Small intestine (tissue), 7 donors: ENCODE measurements at regions not wholly inside any gene's neighbourhood (a gene's known extent, or its start where the extent isn't known, plus 50 kb on each side); places are given as distances from the start of the nearest gene placed in this dataset.
A peak's percentile ranks its signal among the peaks of the same experiment; 100 is the strongest.

Experiments used
- DNase-seq, 2 donors: peaks; one replicate each; pipeline versions ENCODE4 v3.0.0 to v3.0.0-alpha.2; 2013
- FAIRE-seq: peaks from 2 replicates; lab custom pipeline; 2012; peaks lifted over from hg19 to GRCh38; lab: Jason Lieb, UNC
- H3K27ac ChIP-seq, 3 donors: one replicate each; pipeline ENCODE4 v1.5.1; 2013; ENCODE audit warnings: low read length in 2 of 3, mild to moderate bottlenecking in 2 of 3, control low read depth in 1 of 3, inconsistent platforms in 1 of 3, low read depth in 1 of 3, moderate library complexity in 1 of 3
- H3K27me3 ChIP-seq, 3 donors: one replicate each; pipeline ENCODE4 v1.6.1; 2013; ENCODE audit warnings: low read length in 3 of 3, inconsistent platforms in 1 of 3; ENCODE audit not compliant: control insufficient read depth in 3 of 3, insufficient read depth in 3 of 3
- H3K36me3 ChIP-seq, 3 donors: one replicate each; pipeline ENCODE4 v1.6.1; 2013; ENCODE audit warnings: low read length in 3 of 3, inconsistent platforms in 1 of 3, low read depth in 1 of 3, mild to moderate bottlenecking in 1 of 3, moderate library complexity in 1 of 3; ENCODE audit not compliant: control insufficient read depth in 3 of 3, insufficient read depth in 2 of 3
- H3K4me1 ChIP-seq, 3 donors: one replicate each; pipeline ENCODE4 v1.6.1; 2013; ENCODE audit warnings: low read length in 2 of 3, inconsistent platforms in 1 of 3, low read depth in 1 of 3, mild to moderate bottlenecking in 1 of 3, moderate library complexity in 1 of 3; ENCODE audit not compliant: control insufficient read depth in 3 of 3, insufficient read depth in 2 of 3
- H3K4me3 ChIP-seq, 3 donors: one replicate each; pipeline ENCODE4 v1.5.1; 2013; ENCODE audit warnings: low read length in 3 of 3, control low read depth in 1 of 3, inconsistent platforms in 1 of 3, low read depth in 1 of 3, mild to moderate bottlenecking in 1 of 3, moderate library complexity in 1 of 3
- H3K9me3 ChIP-seq, 2 donors: one replicate each; pipeline ENCODE4 v1.6.1; 2013; ENCODE audit warnings: low read depth in 1 of 2, low read length in 1 of 2; ENCODE audit not compliant: control insufficient read depth in 2 of 2, insufficient read depth in 1 of 2
- WGBS, 3 donors: extraction: QIAGEN DNeasy Blood & Tissue Kit; methylation state at CpG; one replicate each; pipeline ENCODE4 v1.1.7; 2013; 5-methylcytosine and 5-hydroxymethylcytosine counted together
- donor health status: healthy with polysubstance abuse.
- donor health status: control.
- donor health status: control.
- donor health status: Bipolar disorder and iron deficiency.
- donor health status: healthy.

GRCh38 chr16:8243981-8244380 lies 346.3 kb downstream of the TMEM114 start:
- no peak for FAIRE-seq
- 55 to 73% (median 71%) methylated on average over 4 of the region's 4 CpGs for WGBS, 3 donors
- no peak overlapping the region for H3K27ac ChIP-seq

GRCh38 chr16:8241408-8241807 lies 348.9 kb downstream of the TMEM114 start:
- 10 to 38% (median 17%) methylated on average over 3 of the region's 3 CpGs for WGBS, 3 donors
- DNase-seq, result peak in 1 of 2 donors; percentile 61
- H3K4me3 ChIP-seq, result no peak overlapping the region
- H3K9me3 ChIP-seq, result no peaks in the 10 kb centered on the region
- no peaks in the 10 kb centered on the region for H3K27me3 ChIP-seq
- H3K27ac ChIP-seq, result no peak overlapping the region
- H3K4me1 ChIP-seq, result no peaks in the 10 kb centered on the region
- FAIRE-seq, result no peak
- no peaks in the 10 kb centered on the region for H3K36me3 ChIP-seq

More at GRCh38 chr16:8243981-8244380, 346.3 kb downstream of the TMEM114 start:
- Histone ChIP-seq H3K27me3 (no peaks in the 10 kb centered on the region), H3K4me1 (no peaks in the 10 kb centered on the region), H3K9me3 (no peaks in the 10 kb centered on the region), H3K4me3 (no peak overlapping the region), H3K36me3 (no peaks in the 10 kb centered on the region)
- DNase-seq, result no peak

GRCh38 chr16:8239443-8239842 lies 350.9 kb downstream of the TMEM114 start:
- H3K27ac ChIP-seq, result no peak overlapping the region
- no peak for DNase-seq
- 82 to 88% (median 86%) methylated on average over 2 of the region's 2 CpGs for WGBS, 3 donors
- no peaks in the 10 kb centered on the region for H3K4me1 ChIP-seq
- no peak for FAIRE-seq
- H3K27me3 ChIP-seq, result no peaks in the 10 kb centered on the region
- H3K9me3 ChIP-seq, result no peaks in the 10 kb centered on the region
- H3K4me3 ChIP-seq, result no peak overlapping the region
- no peaks in the 10 kb centered on the region for H3K36me3 ChIP-seq

- no peak for FAIRE-seq
- H3K27me3 ChIP-seq, result no peaks in the 10 kb centered on the region
Measured at GRCh38 chr16:8237452-8237851, 352.9 kb downstream of the TMEM114 start.

GRCh38 chr16:8236816-8237215 lies 353.5 kb downstream of the TMEM114 start:
- H3K4me3 ChIP-seq, result no peak overlapping the region
- no peaks in the 10 kb centered on the region for H3K9me3 ChIP-seq
- no peak overlapping the region for H3K27ac ChIP-seq
- 74 to 84% (median 79%) methylated on average over 4 of the region's 4 CpGs for WGBS, 3 donors
- H3K4me1 ChIP-seq, result no peaks in the 10 kb centered on the region
- H3K27me3 ChIP-seq, result no peaks in the 10 kb centered on the region
- H3K36me3 ChIP-seq, result no peaks in the 10 kb centered on the region
- no peak for FAIRE-seq
- DNase-seq, result no peak

More at GRCh38 chr16:8237452-8237851, 352.9 kb downstream of the TMEM114 start:
- Histone ChIP-seq H3K27ac (no peak overlapping the region), H3K9me3 (no peaks in the 10 kb centered on the region), H3K4me1 (no peaks in the 10 kb centered on the region), H3K36me3 (no peaks in the 10 kb centered on the region), H3K4me3 (no peak overlapping the region)
- WGBS, 3 donors, result 87 to 95% (median 91%) methylated on average over 3 of the region's 3 CpGs
- DNase-seq, result no peak

- Histone ChIP-seq H3K36me3 (no peaks in the 10 kb centered on the region), H3K9me3 (no peaks in the 10 kb centered on the region), H3K27me3 (no peaks in the 10 kb centered on the region), H3K27ac (no peak overlapping the region), H3K4me3 (no peak overlapping the region), H3K4me1 (no peaks in the 10 kb centered on the region)
- 65 to 81% (median 74%) methylated on average over 4 of the region's 4 CpGs for WGBS, 3 donors
- FAIRE-seq, result no peak
- DNase-seq, result no peak
Measured at GRCh38 chr16:8230497-8230896, 359.8 kb downstream of the TMEM114 start.

- FAIRE-seq (no peak), DNase-seq (no peak)
- H3K4me3 ChIP-seq, result no peak overlapping the region
- no peaks in the 10 kb centered on the region for H3K9me3 ChIP-seq
- H3K27ac ChIP-seq, result no peak overlapping the region
- no peaks in the 10 kb centered on the region for H3K36me3 ChIP-seq
- H3K27me3 ChIP-seq, result no peaks in the 10 kb centered on the region
- H3K4me1 ChIP-seq, result no peaks in the 10 kb centered on the region
- 61 to 68% (median 67%) methylated on average over 7 of the region's 7 CpGs for WGBS, 3 donors
Measured at GRCh38 chr16:8229011-8229520, 361.2 kb downstream of the TMEM114 start.

GRCh38 chr16:8217201-8217600 lies 373.1 kb downstream of the TMEM114 start:
- FAIRE-seq, result no peak
- Histone ChIP-seq H3K27me3 (no peaks in the 10 kb centered on the region), H3K27ac (no peak overlapping the region), H3K9me3 (no peaks in the 10 kb centered on the region), H3K4me1 (no peaks in the 10 kb centered on the region), H3K36me3 (no peaks in the 10 kb centered on the region), H3K4me3 (no peak overlapping the region)
- WGBS, 3 donors, result 53 to 74% (median 63%) methylated on average over 2 of the region's 2 CpGs
- no peak for DNase-seq

- H3K36me3 ChIP-seq, result no peaks in the 10 kb centered on the region
- peaks cover 0 to 4% of the 10 kb centered on the region in 2 donors for H3K9me3 ChIP-seq
- H3K4me3 ChIP-seq, result no peak overlapping the region
- 86 to 96% (median 90%) methylated on average over 1 of the region's 1 CpG for WGBS, 3 donors
- H3K4me1 ChIP-seq, result no peaks in the 10 kb centered on the region
- H3K27me3 ChIP-seq, result no peaks in the 10 kb centered on the region
- DNase-seq, result no peak
- no peak overlapping the region for H3K27ac ChIP-seq
- no peak for FAIRE-seq
Measured at GRCh38 chr16:8204769-8205168, 385.5 kb downstream of the TMEM114 start.
